IMR-90 (cell line): ENCODE measurements at regions not wholly inside any gene's neighbourhood (a gene's known extent, or its start where the extent isn't known, plus 50 kb on each side); places are given as distances from the start of the nearest gene placed in this dataset.

Experiments
- ATAC-seq: fragments of 200-7000 bp; cut with Tn5 transposase; 2 replicates; pipeline ENCODE4 v1.9.1; 2020; ENCODE audit warnings: low read depth, mild to moderate bottlenecking, moderate library complexity
- BruUV-seq: library from RNA; stranded (reverse); fragments of 400-500 nt; replicated peaks from 2 replicates; lab custom pipeline; 2021; lab: Mats Ljungman, UMichigan
- CTCF ChIA-PET: fragments of 300-600 bp; formaldehyde crosslinking; extraction: SDS; loops from one replicate; lab custom pipeline; 2021; ENCODE audit warnings: antibody characterized with exemption; lab: Yijun Ruan, JAX
- POLR2A ChIA-PET: fragments of 300-600 bp; sonication (Branson Sonifier 250); formaldehyde crosslinking; loops from one replicate; lab custom pipeline; 2022; ENCODE audit warnings: antibody characterized with exemption; ENCODE audit not compliant: unreplicated experiment; lab: Charles Lee
- DNase-seq: peaks from one replicate; pipeline ENCODE4 v3.0.0; 2013
- H2AFZ ChIP-seq: replicated peaks from 2 replicates; pipeline ENCODE3; 2013; ENCODE audit warnings: low read length, mild to moderate bottlenecking; ENCODE audit not compliant: poor library complexity
- H2AK5ac ChIP-seq: 2 replicates; pipeline ENCODE4 v1.6.1; 2013; ENCODE audit warnings: low read depth, low read length, inconsistent platforms
- H2AK9ac ChIP-seq: replicated peaks from 2 replicates; pipeline ENCODE3; 2013; ENCODE audit warnings: mild to moderate bottlenecking, low read depth, low read length, moderate library complexity; ENCODE audit not compliant: poor library complexity
- H2BK120ac ChIP-seq: 2 replicates; pipeline ENCODE4 v1.6.1; 2013; ENCODE audit warnings: low read depth, low read length, inconsistent platforms
- H2BK15ac ChIP-seq: 3 replicates; pipeline ENCODE4 v1.6.1; 2013; ENCODE audit warnings: low read depth, low read length, inconsistent platforms
- H2BK20ac ChIP-seq: 2 replicates; pipeline ENCODE4 v1.6.1; 2013; ENCODE audit warnings: low read depth, mild to moderate bottlenecking, inconsistent platforms, low read length, moderate library complexity
- H2BK5ac ChIP-seq: 2 replicates; pipeline ENCODE4 v1.6.1; 2013; ENCODE audit warnings: mild to moderate bottlenecking, low read depth, low read length, inconsistent platforms; ENCODE audit not compliant: poor library complexity, severe bottlenecking
- H3K14ac ChIP-seq: replicated peaks from 2 replicates; pipeline ENCODE4 v1.6.1; 2013; ENCODE audit warnings: low read depth, low read length, inconsistent platforms
- H3K18ac ChIP-seq: 2 replicates; pipeline ENCODE4 v1.6.1; 2013; ENCODE audit warnings: low read depth, low read length, control low read depth
- H3K23ac ChIP-seq: 2 replicates; pipeline ENCODE4 v1.6.1; 2013; ENCODE audit warnings: low read depth, low read length, inconsistent platforms
- H3K27ac ChIP-seq: 2 replicates; pipeline ENCODE4 v1.5.1; 2013; ENCODE audit warnings: mild to moderate bottlenecking, control low read depth, low read length; ENCODE audit not compliant: insufficient read depth
- H3K27me3 ChIP-seq: 2 replicates; pipeline ENCODE4 v1.6.1; 2013; ENCODE audit warnings: low read length; ENCODE audit not compliant: control insufficient read depth, insufficient read depth
- H3K36me3 ChIP-seq: 2 replicates; pipeline ENCODE4 v1.6.1; 2013; ENCODE audit warnings: low read length, mixed read lengths; ENCODE audit not compliant: control insufficient read depth, insufficient read depth
- H3K4ac ChIP-seq: 2 replicates; pipeline ENCODE4 v1.6.1; 2013; ENCODE audit warnings: low read depth, low read length, inconsistent platforms
- H3K4me1 ChIP-seq: 2 replicates; pipeline ENCODE4 v1.6.1; 2013; ENCODE audit warnings: low read length, mixed read lengths; ENCODE audit not compliant: control insufficient read depth, insufficient read depth
- H3K4me2 ChIP-seq: 2 replicates; pipeline ENCODE4 v1.6.1; 2013; ENCODE audit warnings: low read depth, mild to moderate bottlenecking, control low read depth, low read length, moderate library complexity
- H3K4me3 ChIP-seq: 2 replicates; pipeline ENCODE4 v1.5.1; 2013; ENCODE audit warnings: low read depth, mild to moderate bottlenecking, control low read depth, low read length, moderate library complexity; ENCODE audit not compliant: insufficient read depth
- H3K56ac ChIP-seq: 2 replicates; pipeline ENCODE4 v1.6.1; 2013; ENCODE audit warnings: low read length, inconsistent platforms; ENCODE audit not compliant: insufficient read depth; ENCODE audit errors: extremely low read depth
- H3K79me1 ChIP-seq, 2 experiments: 2 replicates each; pipeline ENCODE4 v1.6.1; 2013; ENCODE audit warnings: low read length in 2 of 2, inconsistent platforms in 1 of 2, low read depth in 1 of 2
- H3K9ac ChIP-seq: 2 replicates; pipeline ENCODE4 v1.6.1; 2013; ENCODE audit warnings: low read depth, low read length, control low read depth
- H3K9me1 ChIP-seq: 2 replicates; pipeline ENCODE4 v1.6.1; 2013; ENCODE audit warnings: low read length, inconsistent platforms; ENCODE audit not compliant: insufficient read depth
- H3K9me3 ChIP-seq: 2 replicates; pipeline ENCODE4 v1.6.1; 2013; ENCODE audit warnings: low read length; ENCODE audit not compliant: control insufficient read depth, insufficient read depth
- H4K20me1 ChIP-seq: 2 replicates; pipeline ENCODE4 v1.6.1; 2013; ENCODE audit warnings: low read length, inconsistent platforms; ENCODE audit not compliant: insufficient read depth
- H4K5ac ChIP-seq: 2 replicates; pipeline ENCODE4 v1.6.1; 2013; ENCODE audit warnings: mild to moderate bottlenecking, low read depth, low read length, control low read depth
- H4K8ac ChIP-seq, 2 experiments: 2 replicates each; pipeline ENCODE4 v1.6.1; 2013; ENCODE audit warnings: low read depth in 2 of 2, low read length in 2 of 2, control low read depth in 1 of 2, inconsistent platforms in 1 of 2
- H4K91ac ChIP-seq: 2 replicates; pipeline ENCODE4 v1.6.1; 2013; ENCODE audit warnings: low read depth, low read length, inconsistent platforms; ENCODE audit not compliant: insufficient read depth
- CHD1 ChIP-seq: IDR thresholded peaks from 2 replicates; pipeline ENCODE4 v1.6.1; 2012; ENCODE audit warnings: low read depth, low read length, improper control_type of control experiment
- FOS ChIP-seq: fragments of 150-350 bp; IDR thresholded peaks from 2 replicates; pipeline ENCODE4 v1.6.1; 2016; ENCODE audit warnings: low read depth, low read length
- MAFK ChIP-seq: IDR thresholded peaks from 2 replicates; pipeline ENCODE4 v1.6.1; 2012; ENCODE audit warnings: low read depth, low read length, improper control_type of control experiment
- MXI1 ChIP-seq: IDR thresholded peaks from 2 replicates; pipeline ENCODE4 v1.6.1; 2012; ENCODE audit warnings: low read depth, mild to moderate bottlenecking, low read length, moderate library complexity, borderline replicate concordance
- NFE2L2 ChIP-seq: fragments of 150-350 bp; IDR thresholded peaks from 2 replicates; pipeline ENCODE4 v1.6.1; 2016; ENCODE audit warnings: low read depth, mild to moderate bottlenecking, low read length
- POLR2A ChIP-seq: IDR thresholded peaks from 2 replicates; pipeline ENCODE4 v1.6.1; 2012; ENCODE audit warnings: mild to moderate bottlenecking, low read depth, low read length
- RCOR1 ChIP-seq: IDR thresholded peaks from 2 replicates; pipeline ENCODE4 v1.6.1; 2012; ENCODE audit warnings: mild to moderate bottlenecking, low read length, improper control_type of control experiment; ENCODE audit not compliant: insufficient replicate concordance
- SMC3 ChIP-seq: fragments of 150-350 bp; IDR thresholded peaks from 2 replicates; pipeline ENCODE4 v1.6.1; 2016; ENCODE audit warnings: low read depth, mild to moderate bottlenecking, antibody characterized with exemption, low read length, moderate library complexity
- WGBS, 2 experiments: methylation state at CpG; one replicate each; pipeline versions ENCODE4 v1.1.5 to v1.1.7; 2013; ENCODE audit warnings: missing lambda C conversion rate in 2 of 2; ENCODE audit not compliant: insufficient read length in 1 of 2; ENCODE audit errors: extremely low coverage in 2 of 2; 5-methylcytosine and 5-hydroxymethylcytosine counted together
- dilution Hi-C: fragments of 300-500 bp; cut with HindIII; formaldehyde crosslinking; loops from one replicate; pipeline ENCODE4 v1.14.3; 2018; ENCODE audit warnings: low sequenced_read_pairs; ENCODE audit not compliant: unreplicated experiment
- in situ Hi-C: fragments of 300-500 bp; cut with MboI; formaldehyde crosslinking; loops from 3 replicates; pipeline ENCODE4 v1.14.3; 2019; ENCODE audit warnings: low sequenced_read_pairs, inconsistent platforms, mixed read lengths
- intact Hi-C: fragments of 100-400 bp; cut with micrococcal nuclease; formaldehyde crosslinking; loops from 2 replicates; pipeline ENCODE4 v1.10.0; 2022

DNA sequence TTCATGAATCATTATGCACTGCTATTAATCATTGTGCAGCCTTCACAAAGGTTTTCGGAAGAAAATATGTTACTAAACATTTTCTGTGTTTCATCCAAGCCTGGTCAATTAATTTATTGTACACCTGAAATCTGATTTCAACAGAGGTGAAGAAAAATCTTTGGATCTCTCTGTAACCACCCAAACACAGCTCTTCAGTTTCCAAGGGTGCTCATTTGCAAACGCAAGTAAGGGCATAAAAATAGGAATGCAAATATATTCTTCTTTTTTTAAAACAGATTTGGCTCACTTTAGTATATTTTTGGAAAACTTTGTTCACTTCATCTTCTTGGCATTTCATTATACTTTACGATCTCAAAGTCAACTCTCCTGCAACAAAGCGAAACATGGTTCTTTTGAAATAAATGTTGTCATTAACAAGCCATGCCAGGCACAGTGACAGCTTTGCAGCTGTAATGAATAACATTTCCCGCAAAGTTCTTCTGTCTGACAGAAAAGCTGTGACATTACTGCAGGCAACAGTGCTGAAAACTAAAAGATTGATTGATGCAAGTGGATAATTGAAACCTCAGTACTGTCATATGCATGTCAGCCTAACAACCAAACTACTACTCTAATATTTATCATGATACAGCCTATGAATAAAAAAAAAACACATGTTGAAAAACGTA, 348.3 kb downstream of the FRK start:
- no peak overlapping the region for H2BK20ac ChIP-seq
- no peak overlapping the region for H2AFZ ChIP-seq

More for the DNA sequence above, 348.3 kb downstream of the FRK start:
- no peak overlapping the region for H2BK15ac ChIP-seq
- ATAC-seq (no peak), DNase-seq (no peak)
- whole genome bisulfite sequencing, 2 experiments = no CpG with 5 or more reads among the region's 6 CpGs
- H3K23ac ChIP-seq = no peak overlapping the region
- CTCF ChIA-PET = no interaction called here
- in situ Hi-C loops (no loop called here), intact Hi-C loops (no loop called here), dilution Hi-C loops (no loop called here)
- no peak overlapping the region for H4K5ac ChIP-seq
- no peak overlapping the region for H4K91ac ChIP-seq
- no peaks in the 10 kb centered on the region for H3K27me3 ChIP-seq
- no peak overlapping the region for H4K8ac ChIP-seq
- TF ChIP-seq MXI1 = no peak
- no peak for TF ChIP-seq CHD1
- no peak for TF ChIP-seq FOS
- TF ChIP-seq MAFK = no peak
- no peak for TF ChIP-seq SMC3
- TF ChIP-seq POLR2A = no peak
- no peak for TF ChIP-seq NFE2L2
- TF ChIP-seq RCOR1 = no peak
- H3K4me1 ChIP-seq = no peaks in the 10 kb centered on the region
- no peak overlapping the region for H2BK5ac ChIP-seq
- POLR2A ChIA-PET = no interaction called here
- no peak overlapping the region for H3K4me3 ChIP-seq
- no peak overlapping the region for H3K18ac ChIP-seq
- H3K4me2 ChIP-seq = no peak overlapping the region
- no peaks in the 10 kb centered on the region for H4K20me1 ChIP-seq
- H2BK120ac ChIP-seq = no peak overlapping the region
- H3K4ac ChIP-seq = no peak overlapping the region
- H3K9ac ChIP-seq = no peak overlapping the region
- H3K27ac ChIP-seq = no peak overlapping the region
- H3K56ac ChIP-seq = no peak overlapping the region
- H2AK5ac ChIP-seq = no peak overlapping the region
- no peak overlapping the region for H2AK9ac ChIP-seq
- H3K36me3 ChIP-seq = no peaks in the 10 kb centered on the region
- no peaks in the 10 kb centered on the region for H3K9me1 ChIP-seq
- H3K79me1 ChIP-seq = no peaks in the 10 kb centered on the region
- no peak overlapping the region for H3K14ac ChIP-seq
- BruUV-seq = no TSS peak
- H3K9me3 ChIP-seq = peaks cover 2% of the 10 kb centered on the region; the same call in 1 of the 2 replicates
